ENCODE measurements at regions not wholly inside any gene's neighbourhood (a gene's known extent, or its start where the extent isn't known, plus 50 kb on each side); places are given as distances from the start of the nearest gene placed in this dataset.
A peak's percentile ranks its signal among the peaks of the same experiment; 100 is the strongest.
"Not testable (repeated sequence)": the region's sequence is repeated elsewhere in the genome, so short reads cannot be mapped to it uniquely, and the experiment has no call there.

- DNase-seq (ENCODE audit: low spot score in 2 of 2), result no peak
- TF ChIP-seq POLR2AphosphoS5 (IDR thresholded peaks at IDR 0.05), result no peak
- TF ChIP-seq POLR2A (IDR thresholded peaks at IDR 0.05), result no peak
- TF ChIP-seq, protein P1, sequence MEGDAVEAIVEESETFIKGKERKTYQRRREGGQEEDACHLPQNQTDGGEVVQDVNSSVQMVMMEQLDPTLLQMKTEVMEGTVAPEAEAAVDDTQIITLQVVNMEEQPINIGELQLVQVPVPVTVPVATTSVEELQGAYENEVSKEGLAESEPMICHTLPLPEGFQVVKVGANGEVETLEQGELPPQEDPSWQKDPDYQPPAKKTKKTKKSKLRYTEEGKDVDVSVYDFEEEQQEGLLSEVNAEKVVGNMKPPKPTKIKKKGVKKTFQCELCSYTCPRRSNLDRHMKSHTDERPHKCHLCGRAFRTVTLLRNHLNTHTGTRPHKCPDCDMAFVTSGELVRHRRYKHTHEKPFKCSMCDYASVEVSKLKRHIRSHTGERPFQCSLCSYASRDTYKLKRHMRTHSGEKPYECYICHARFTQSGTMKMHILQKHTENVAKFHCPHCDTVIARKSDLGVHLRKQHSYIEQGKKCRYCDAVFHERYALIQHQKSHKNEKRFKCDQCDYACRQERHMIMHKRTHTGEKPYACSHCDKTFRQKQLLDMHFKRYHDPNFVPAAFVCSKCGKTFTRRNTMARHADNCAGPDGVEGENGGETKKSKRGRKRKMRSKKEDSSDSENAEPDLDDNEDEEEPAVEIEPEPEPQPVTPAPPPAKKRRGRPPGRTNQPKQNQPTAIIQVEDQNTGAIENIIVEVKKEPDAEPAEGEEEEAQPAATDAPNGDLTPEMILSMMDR (IDR thresholded peaks at IDR 0.05), result no peak
- H3K36me3 ChIP-seq, result no peaks in the 10 kb centered on the region
- H3K27ac ChIP-seq, result no peak overlapping the region
- H3K4me3 ChIP-seq, result no peak overlapping the region
- intact Hi-C loops (cut with DNase I; ENCODE audit: low total_unique reads), result no loop called here
- H3K9me3 ChIP-seq, result no peaks in the 10 kb centered on the region
- H3K4me1 ChIP-seq, result peaks cover 0 to 16% of the 10 kb centered on the region in 2 donors
- H3K27me3 ChIP-seq, result no peaks in the 10 kb centered on the region
These were observed 114.0 kb upstream of the LNX1 start for GRCh38 chr4:53705151-53705764.

GRCh38 chr4:53704329-53704728 lies 113.0 kb upstream of the LNX1 start:
- intact Hi-C loops (cut with DNase I; ENCODE audit: low total_unique reads), result no loop called here
- no peak for DNase-seq (ENCODE audit: low spot score in 2 of 2)
- Histone ChIP-seq H3K27me3 (no peaks in the 10 kb centered on the region), H3K36me3 (no peaks in the 10 kb centered on the region), H3K9me3 (no peaks in the 10 kb centered on the region), H3K4me3 (no peak overlapping the region), H3K27ac (no peak overlapping the region), H3K4me1 (peaks cover 0 to 16% of the 10 kb centered on the region in 2 donors)
- TF ChIP-seq, protein P1 (IDR thresholded peaks at IDR 0.05), result no peak
- no peak for TF ChIP-seq POLR2AphosphoS5 (IDR thresholded peaks at IDR 0.05)
- TF ChIP-seq POLR2A (IDR thresholded peaks at IDR 0.05), result no peak

GRCh38 chr4:53703267-53703655 lies 112.0 kb upstream of the LNX1 start:
- Histone ChIP-seq H3K4me1 (peaks cover 0 to 16% of the 10 kb centered on the region in 2 donors), H3K9me3 (no peaks in the 10 kb centered on the region), H3K27me3 (no peaks in the 10 kb centered on the region), H3K4me3 (peak overlapping the region in 2 of 3 donors; percentile 36 to 55), H3K36me3 (no peaks in the 10 kb centered on the region), H3K27ac (peak overlapping the region; percentile 86 to 88)
- TF ChIP-seq, protein P1 (IDR thresholded peaks at IDR 0.05), result no peak
- TF ChIP-seq POLR2A (IDR thresholded peaks at IDR 0.05), result no peak
- TF ChIP-seq POLR2AphosphoS5 (IDR thresholded peaks at IDR 0.05), result no peak
- intact Hi-C loops (cut with DNase I; ENCODE audit: low total_unique reads), result no loop called here
- no peak for DNase-seq (ENCODE audit: low spot score in 2 of 2)

GRCh38 chr4:53702334-53703266 lies 111.3 kb upstream of the LNX1 start:
- Histone ChIP-seq H3K4me3 (peak overlapping the region; percentile 15 to 55 (median 36)), H3K36me3 (no peaks in the 10 kb centered on the region), H3K27ac (peak overlapping the region; percentile 86 to 88), H3K9me3 (no peaks in the 10 kb centered on the region), H3K4me1 (peaks cover 0 to 16% of the 10 kb centered on the region in 2 donors), H3K27me3 (no peaks in the 10 kb centered on the region)
- peak in 2 of 3 donors; percentile 35 to 47 for TF ChIP-seq POLR2AphosphoS5 (IDR thresholded peaks at IDR 0.05)
- no peak for TF ChIP-seq POLR2A (IDR thresholded peaks at IDR 0.05)
- peak; percentile 61 to 76 for DNase-seq (ENCODE audit: low spot score in 2 of 2)
- intact Hi-C loops (cut with DNase I; ENCODE audit: low total_unique reads), result no loop called here

GRCh38 chr4:53701260-53701659 lies 110.0 kb upstream of the LNX1 start:
- H3K27me3 ChIP-seq; H3K4me3 ChIP-seq; H3K36me3 ChIP-seq; DNase-seq (ENCODE audit: low spot score in 2 of 2); H3K9me3 ChIP-seq; intact Hi-C loops (cut with DNase I; ENCODE audit: low total_unique reads): not testable (repeated sequence)
- Histone ChIP-seq H3K27ac (peak overlapping the region in 1 of 2 donors; percentile 86), H3K4me1 (peaks cover 0 to 16% of the 10 kb centered on the region in 2 donors)

DNA sequence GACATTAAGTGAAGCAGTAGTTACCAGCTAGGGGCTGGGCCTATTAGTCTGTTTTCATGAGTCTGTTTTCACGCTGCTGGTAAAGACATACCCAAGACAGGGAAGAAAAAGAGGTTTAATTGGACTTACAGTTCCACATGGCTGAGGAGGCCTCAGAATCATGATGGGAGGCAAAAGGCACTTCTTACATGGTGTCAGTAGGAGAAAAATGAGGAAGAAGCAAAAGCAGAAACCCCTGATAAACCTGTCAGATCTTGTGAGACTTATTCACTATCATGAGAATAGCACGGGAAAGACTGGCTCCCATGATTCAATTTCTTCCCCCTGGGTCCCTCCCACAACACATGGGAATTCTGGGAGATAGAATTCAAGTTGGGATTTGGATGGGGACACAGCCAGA lies 108.0 kb upstream of the LNX1 start:
- not testable (repeated sequence) for H3K27me3 ChIP-seq; DNase-seq (ENCODE audit: low spot score in 2 of 2)

More for the DNA sequence above, 108.0 kb upstream of the LNX1 start:
- not testable (repeated sequence) for H3K27ac ChIP-seq, H3K36me3 ChIP-seq, H3K9me3 ChIP-seq, H3K4me3 ChIP-seq
- intact Hi-C loops (cut with DNase I; ENCODE audit: low total_unique reads), result loop anchor here (2.0 kb wide), 1 partner anchor 47 kb away; no protein-coding TSS in a partner anchor
- H3K4me1 ChIP-seq, result peaks cover 0 to 16% of the 10 kb centered on the region in 2 donors
